22Rv1 (cell line): ENCODE measurements at regions not wholly inside any gene's neighbourhood (a gene's known extent, or its start where the extent isn't known, plus 50 kb on each side); places are given as distances from the start of the nearest gene placed in this dataset.
A peak's percentile ranks its signal among the peaks of the same experiment; 100 is the strongest.

Experiments used
- H3K27ac ChIP-seq: fragments of 450-650 bp; 2 replicates; pipeline ENCODE4 v1.5.1; 2017
- CTCF ChIP-seq: fragments of 450-650 bp; IDR thresholded peaks from 2 replicates; pipeline ENCODE4 v1.5.1; 2017; ENCODE audit warnings: mild to moderate bottlenecking
- ZFX ChIP-seq: fragments of 450-650 bp; IDR thresholded peaks from 2 replicates; pipeline ENCODE4 v1.6.1; 2017; ENCODE audit warnings: antibody characterized with exemption, borderline replicate concordance

GRCh38 chr20:21936720-21937380, 231.4 kb downstream of the PAX1 start:
- no peak for TF ChIP-seq CTCF
- TF ChIP-seq ZFX, result no peak
- H3K27ac ChIP-seq, result no peak overlapping the region

GRCh38 chr20:21936261-21936660, 230.8 kb downstream of the PAX1 start:
- no peak overlapping the region for H3K27ac ChIP-seq
- TF ChIP-seq ZFX, result no peak
- no peak for TF ChIP-seq CTCF

GRCh38 chr20:21933526-21933925, 228.1 kb downstream of the PAX1 start:
- no peak overlapping the region for H3K27ac ChIP-seq
- TF ChIP-seq ZFX (no peak), CTCF (no peak)

- no peak overlapping the region for H3K27ac ChIP-seq
- TF ChIP-seq ZFX (no peak), CTCF (no peak)
These were observed 215.8 kb downstream of the PAX1 start for GRCh38 chr20:21921251-21921650.

- no peak overlapping the region for H3K27ac ChIP-seq
- no peak for TF ChIP-seq CTCF
- TF ChIP-seq ZFX, result no peak
These were observed 214.7 kb downstream of the PAX1 start for GRCh38 chr20:21920211-21920610.

GRCh38 chr20:21918398-21918797, 212.9 kb downstream of the PAX1 start:
- no peak for TF ChIP-seq CTCF
- H3K27ac ChIP-seq, result no peak overlapping the region

- TF ChIP-seq CTCF, result no peak
- TF ChIP-seq ZFX, result no peak
- H3K27ac ChIP-seq, result peak overlapping the region; percentile 54
These were observed 196.9 kb downstream of the PAX1 start for GRCh38 chr20:21902391-21902790.
